H1 (cell line): ENCODE measurements at regions not wholly inside any gene's neighbourhood (a gene's known extent, or its start where the extent isn't known, plus 50 kb on each side); places are given as distances from the start of the nearest gene placed in this dataset.

Source experiments
- CHD2 ChIP-seq: IDR thresholded peaks from 2 replicates; pipeline ENCODE4 v1.6.1; 2012; ENCODE audit warnings: low read length, improper control_type of control experiment
- EGR1 ChIP-seq: IDR thresholded peaks from 2 replicates; pipeline ENCODE4 v1.6.1; 2011; ENCODE audit warnings: low read depth, low read length, borderline replicate concordance
- EZH2 ChIP-seq: fragments of 200-600 bp; sonication (generic); IDR thresholded peaks from 2 replicates; pipeline ENCODE4 v1.7.1; 2012; ENCODE audit warnings: low read depth, mild to moderate bottlenecking, moderate library complexity, low read length, inconsistent platforms; ENCODE audit not compliant: severe bottlenecking
- JUND ChIP-seq: IDR thresholded peaks from 2 replicates; pipeline ENCODE4 v1.6.1; 2011; ENCODE audit warnings: mild to moderate bottlenecking, improper control_type of control experiment, low read length
- PHF8 ChIP-seq: fragments of 200-600 bp; sonication (generic); conservative IDR thresholded peaks from 2 replicates; pipeline ENCODE4 v1.7.1; 2012; ENCODE audit warnings: low read depth, mild to moderate bottlenecking, inconsistent platforms, low read length, moderate library complexity
- POLR2A ChIP-seq, 2 experiments: IDR thresholded peaks; 1 replicate in 1 of 2; 2 replicates in 1 of 2; pipeline ENCODE4 v1.6.1; 2011; ENCODE audit warnings: low read depth in 2 of 2, low read length in 2 of 2, mild to moderate bottlenecking in 2 of 2; ENCODE audit errors: control extremely low read depth in 1 of 2
- SP1 ChIP-seq: IDR thresholded peaks from 2 replicates; pipeline ENCODE4 v1.6.1; 2011; ENCODE audit warnings: low read depth, low read length
- SRF ChIP-seq: IDR thresholded peaks from 2 replicates; pipeline ENCODE4 v1.6.1; 2011; ENCODE audit warnings: mild to moderate bottlenecking, low read depth, low read length, moderate library complexity
- TCF12 ChIP-seq: IDR thresholded peaks from 2 replicates; pipeline ENCODE4 v1.6.1; 2011; ENCODE audit warnings: low read depth, mild to moderate bottlenecking, low read length
- TF ChIP-seq, protein P1 (sequence below), 3 experiments: IDR thresholded peaks; 1 replicate in 2 of 3; 2 replicates in 1 of 3; pipeline versions ENCODE4 v1.5.1 to v1.6.1; 2011; ENCODE audit warnings: low read length in 3 of 3, mild to moderate bottlenecking in 3 of 3, inconsistent platforms in 2 of 3, low read depth in 1 of 3, moderate library complexity in 1 of 3; ENCODE audit not compliant: insufficient read depth in 1 of 3; ENCODE audit errors: control extremely low read depth in 1 of 3
- TF ChIP-seq, protein P2 (sequence below): IDR thresholded peaks from 2 replicates; pipeline ENCODE4 v1.6.1; 2011; ENCODE audit warnings: low read depth, mild to moderate bottlenecking, low read length; ENCODE audit not compliant: insufficient read depth

DNA sequence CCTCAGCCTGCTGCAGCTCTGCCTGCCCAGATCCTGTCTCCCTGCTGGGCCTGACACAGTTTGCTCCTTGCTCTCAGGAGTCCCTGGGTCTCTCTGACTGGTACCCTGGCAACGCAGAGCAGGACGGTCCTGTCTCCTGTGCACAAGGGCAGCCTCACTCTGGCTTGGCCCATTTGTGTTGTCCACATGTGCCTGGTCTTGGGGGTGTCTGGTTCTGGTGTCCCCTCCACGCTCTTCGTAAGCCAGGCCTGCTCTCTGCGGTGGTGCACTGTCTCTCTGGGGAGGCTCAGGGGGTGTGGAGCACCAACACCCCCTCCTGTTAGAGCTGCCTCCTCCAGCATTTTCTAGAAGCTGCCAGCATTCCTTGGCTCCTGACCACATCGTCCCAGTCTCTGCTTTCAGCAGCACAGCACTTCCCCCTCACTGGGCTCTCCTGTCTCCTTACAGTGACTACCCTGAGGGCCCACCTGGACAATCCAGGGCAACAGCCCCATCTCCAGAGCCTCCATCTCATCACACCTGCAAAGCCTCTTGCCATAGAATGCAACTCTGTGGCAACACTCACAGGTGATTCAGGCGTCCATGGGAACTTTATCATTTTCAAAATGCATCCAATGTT lies 235.6 kb upstream of the HS6ST1 start:
- TF ChIP-seq SRF (no peak), JUND (no peak), TCF12 (no peak), SP1 (no peak), PHF8 (no peak), POLR2A (IDR thresholded peaks at IDR 0.05; ENCODE audit: control extremely low read depth in 1 of 2, low read depth in 2 of 2, low read length in 2 of 2) (no peak), EGR1 (no peak), CHD2 (no peak), EZH2 (no peak)
- TF ChIP-seq, protein P1, sequence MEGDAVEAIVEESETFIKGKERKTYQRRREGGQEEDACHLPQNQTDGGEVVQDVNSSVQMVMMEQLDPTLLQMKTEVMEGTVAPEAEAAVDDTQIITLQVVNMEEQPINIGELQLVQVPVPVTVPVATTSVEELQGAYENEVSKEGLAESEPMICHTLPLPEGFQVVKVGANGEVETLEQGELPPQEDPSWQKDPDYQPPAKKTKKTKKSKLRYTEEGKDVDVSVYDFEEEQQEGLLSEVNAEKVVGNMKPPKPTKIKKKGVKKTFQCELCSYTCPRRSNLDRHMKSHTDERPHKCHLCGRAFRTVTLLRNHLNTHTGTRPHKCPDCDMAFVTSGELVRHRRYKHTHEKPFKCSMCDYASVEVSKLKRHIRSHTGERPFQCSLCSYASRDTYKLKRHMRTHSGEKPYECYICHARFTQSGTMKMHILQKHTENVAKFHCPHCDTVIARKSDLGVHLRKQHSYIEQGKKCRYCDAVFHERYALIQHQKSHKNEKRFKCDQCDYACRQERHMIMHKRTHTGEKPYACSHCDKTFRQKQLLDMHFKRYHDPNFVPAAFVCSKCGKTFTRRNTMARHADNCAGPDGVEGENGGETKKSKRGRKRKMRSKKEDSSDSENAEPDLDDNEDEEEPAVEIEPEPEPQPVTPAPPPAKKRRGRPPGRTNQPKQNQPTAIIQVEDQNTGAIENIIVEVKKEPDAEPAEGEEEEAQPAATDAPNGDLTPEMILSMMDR (IDR thresholded peaks at IDR 0.05; ENCODE audit: control extremely low read depth in 1 of 3, insufficient read depth in 1 of 3, low read depth in 1 of 3, low read length in 3 of 3) = no peak
- TF ChIP-seq, protein P2, sequence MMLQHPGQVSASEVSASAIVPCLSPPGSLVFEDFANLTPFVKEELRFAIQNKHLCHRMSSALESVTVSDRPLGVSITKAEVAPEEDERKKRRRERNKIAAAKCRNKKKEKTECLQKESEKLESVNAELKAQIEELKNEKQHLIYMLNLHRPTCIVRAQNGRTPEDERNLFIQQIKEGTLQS = no peak
